PC-3 (cell line): ENCODE measurements at regions not wholly inside any gene's neighbourhood (a gene's known extent, or its start where the extent isn't known, plus 50 kb on each side); places are given as distances from the start of the nearest gene placed in this dataset.

Source experiments
- EZH2 ChIP-seq: fragments of 300-600 bp; sonication (generic); IDR thresholded peaks from one replicate; pipeline ENCODE4 v1.6.1; 2017; ENCODE audit warnings: antibody characterized with exemption, mild to moderate bottlenecking, low read length; ENCODE audit not compliant: unreplicated experiment
- EZH2phosphoT487 ChIP-seq: fragments of 300-600 bp; sonication (generic); IDR thresholded peaks from 2 replicates; pipeline ENCODE4 v1.6.1; 2018; ENCODE audit warnings: mild to moderate bottlenecking, antibody characterized with exemption, low read length, borderline replicate concordance
- TF ChIP-seq, protein P1 (sequence below): fragments of 300-600 bp; sonication (generic); conservative IDR thresholded peaks from 2 replicates; pipeline ENCODE4 v1.5.1; 2017; ENCODE audit warnings: antibody characterized with exemption, low read depth, mild to moderate bottlenecking, low read length

DNA sequence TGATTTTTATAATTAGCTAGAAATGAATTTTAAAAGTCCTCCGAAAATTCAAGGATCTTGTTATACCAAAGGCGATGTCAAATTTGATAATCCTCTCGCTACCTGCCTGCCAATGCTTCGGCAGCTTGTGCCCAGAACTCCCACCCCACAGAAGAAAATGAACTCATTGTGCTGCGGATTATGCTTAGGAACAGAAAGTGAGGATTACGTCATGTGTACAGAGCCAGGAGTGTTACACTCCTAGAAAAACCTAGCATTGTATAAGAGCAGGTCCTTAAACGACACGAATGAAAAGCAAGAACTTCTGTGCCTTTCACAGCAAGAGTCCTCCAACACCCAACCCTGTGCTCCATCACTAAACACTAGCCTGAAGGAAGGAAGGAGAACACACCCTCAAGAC lies 168.3 kb downstream of the RNF152 start:
- TF ChIP-seq, protein P1, sequence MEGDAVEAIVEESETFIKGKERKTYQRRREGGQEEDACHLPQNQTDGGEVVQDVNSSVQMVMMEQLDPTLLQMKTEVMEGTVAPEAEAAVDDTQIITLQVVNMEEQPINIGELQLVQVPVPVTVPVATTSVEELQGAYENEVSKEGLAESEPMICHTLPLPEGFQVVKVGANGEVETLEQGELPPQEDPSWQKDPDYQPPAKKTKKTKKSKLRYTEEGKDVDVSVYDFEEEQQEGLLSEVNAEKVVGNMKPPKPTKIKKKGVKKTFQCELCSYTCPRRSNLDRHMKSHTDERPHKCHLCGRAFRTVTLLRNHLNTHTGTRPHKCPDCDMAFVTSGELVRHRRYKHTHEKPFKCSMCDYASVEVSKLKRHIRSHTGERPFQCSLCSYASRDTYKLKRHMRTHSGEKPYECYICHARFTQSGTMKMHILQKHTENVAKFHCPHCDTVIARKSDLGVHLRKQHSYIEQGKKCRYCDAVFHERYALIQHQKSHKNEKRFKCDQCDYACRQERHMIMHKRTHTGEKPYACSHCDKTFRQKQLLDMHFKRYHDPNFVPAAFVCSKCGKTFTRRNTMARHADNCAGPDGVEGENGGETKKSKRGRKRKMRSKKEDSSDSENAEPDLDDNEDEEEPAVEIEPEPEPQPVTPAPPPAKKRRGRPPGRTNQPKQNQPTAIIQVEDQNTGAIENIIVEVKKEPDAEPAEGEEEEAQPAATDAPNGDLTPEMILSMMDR: no peak
- TF ChIP-seq EZH2phosphoT487 (no peak), EZH2 (no peak)
